ENCODE measurements at regions not wholly inside any gene's neighbourhood (a gene's known extent, or its start where the extent isn't known, plus 50 kb on each side); places are given as distances from the start of the nearest gene placed in this dataset.

DNA sequence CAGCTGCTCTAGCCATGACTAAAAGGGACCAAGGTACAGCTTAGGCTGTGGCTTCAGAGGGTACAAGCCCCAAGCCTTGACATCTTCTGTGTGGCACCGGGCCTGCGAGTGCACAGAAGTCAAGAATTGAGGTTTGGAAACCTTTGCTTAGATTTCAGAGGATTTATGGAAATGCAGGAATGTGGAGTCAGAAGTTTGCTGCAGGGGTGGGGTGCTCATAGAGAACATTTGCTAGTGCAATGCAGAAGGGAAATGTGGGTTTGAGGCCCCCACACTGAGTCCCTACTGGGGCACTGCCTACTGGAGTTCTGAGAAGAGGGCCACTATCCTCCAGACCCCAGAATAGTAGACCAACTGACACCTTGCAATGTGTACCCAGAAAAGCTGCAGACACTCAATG, 624.9 kb upstream of the FTMT start:
- Mint-ChIP-seq H3K27ac (no peak overlapping the region), H3K4me1 (ENCODE audit: unreplicated experiment) (no peaks in the 10 kb centered on the region), H3K36me3 (no peaks in the 10 kb centered on the region), H3K4me3 (no peak overlapping the region), H3K27me3 (no peaks in the 10 kb centered on the region), H3K9me3 (peaks cover 12% of the 10 kb centered on the region)
- DNase-seq (ENCODE audit: extremely low spot score, unreplicated experiment): no peak
- TF ChIP-seq, protein P1, sequence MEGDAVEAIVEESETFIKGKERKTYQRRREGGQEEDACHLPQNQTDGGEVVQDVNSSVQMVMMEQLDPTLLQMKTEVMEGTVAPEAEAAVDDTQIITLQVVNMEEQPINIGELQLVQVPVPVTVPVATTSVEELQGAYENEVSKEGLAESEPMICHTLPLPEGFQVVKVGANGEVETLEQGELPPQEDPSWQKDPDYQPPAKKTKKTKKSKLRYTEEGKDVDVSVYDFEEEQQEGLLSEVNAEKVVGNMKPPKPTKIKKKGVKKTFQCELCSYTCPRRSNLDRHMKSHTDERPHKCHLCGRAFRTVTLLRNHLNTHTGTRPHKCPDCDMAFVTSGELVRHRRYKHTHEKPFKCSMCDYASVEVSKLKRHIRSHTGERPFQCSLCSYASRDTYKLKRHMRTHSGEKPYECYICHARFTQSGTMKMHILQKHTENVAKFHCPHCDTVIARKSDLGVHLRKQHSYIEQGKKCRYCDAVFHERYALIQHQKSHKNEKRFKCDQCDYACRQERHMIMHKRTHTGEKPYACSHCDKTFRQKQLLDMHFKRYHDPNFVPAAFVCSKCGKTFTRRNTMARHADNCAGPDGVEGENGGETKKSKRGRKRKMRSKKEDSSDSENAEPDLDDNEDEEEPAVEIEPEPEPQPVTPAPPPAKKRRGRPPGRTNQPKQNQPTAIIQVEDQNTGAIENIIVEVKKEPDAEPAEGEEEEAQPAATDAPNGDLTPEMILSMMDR (conservative IDR thresholded peaks at IDR 0.05): no peak

- H3K4me1 Mint-ChIP-seq (ENCODE audit: unreplicated experiment): no peaks in the 10 kb centered on the region
Measured at GRCh38 chr5:121239951-121240350, 611.7 kb upstream of the FTMT start.

GRCh38 chr5:121246971-121247370, 604.7 kb upstream of the FTMT start:
- Mint-ChIP-seq H3K27ac (no peak overlapping the region), H3K36me3 (no peaks in the 10 kb centered on the region), H3K4me1 (ENCODE audit: unreplicated experiment) (no peaks in the 10 kb centered on the region), H3K4me3 (no peak overlapping the region), H3K27me3 (no peaks in the 10 kb centered on the region), H3K9me3 (no peaks in the 10 kb centered on the region)
- TF ChIP-seq, protein P1 (conservative IDR thresholded peaks at IDR 0.05): no peak
- DNase-seq (ENCODE audit: extremely low spot score, unreplicated experiment): no peak

More at GRCh38 chr5:121239951-121240350, 611.7 kb upstream of the FTMT start:
- Mint-ChIP-seq H3K9me3 (peaks cover 3% of the 10 kb centered on the region), H3K27ac (no peak overlapping the region), H3K4me3 (no peak overlapping the region), H3K27me3 (no peaks in the 10 kb centered on the region), H3K36me3 (no peaks in the 10 kb centered on the region)
- TF ChIP-seq, protein P1 (conservative IDR thresholded peaks at IDR 0.05): no peak
- DNase-seq (ENCODE audit: extremely low spot score, unreplicated experiment): no peak

GRCh38 chr5:121251954-121252353, 599.7 kb upstream of the FTMT start:
- DNase-seq (ENCODE audit: extremely low spot score, unreplicated experiment): no peak
- Mint-ChIP-seq H3K4me1 (ENCODE audit: unreplicated experiment) (no peaks in the 10 kb centered on the region), H3K36me3 (no peaks in the 10 kb centered on the region), H3K4me3 (no peak overlapping the region), H3K9me3 (no peaks in the 10 kb centered on the region), H3K27me3 (no peaks in the 10 kb centered on the region), H3K27ac (no peak overlapping the region)
- TF ChIP-seq, protein P1 (conservative IDR thresholded peaks at IDR 0.05): no peak

DNA sequence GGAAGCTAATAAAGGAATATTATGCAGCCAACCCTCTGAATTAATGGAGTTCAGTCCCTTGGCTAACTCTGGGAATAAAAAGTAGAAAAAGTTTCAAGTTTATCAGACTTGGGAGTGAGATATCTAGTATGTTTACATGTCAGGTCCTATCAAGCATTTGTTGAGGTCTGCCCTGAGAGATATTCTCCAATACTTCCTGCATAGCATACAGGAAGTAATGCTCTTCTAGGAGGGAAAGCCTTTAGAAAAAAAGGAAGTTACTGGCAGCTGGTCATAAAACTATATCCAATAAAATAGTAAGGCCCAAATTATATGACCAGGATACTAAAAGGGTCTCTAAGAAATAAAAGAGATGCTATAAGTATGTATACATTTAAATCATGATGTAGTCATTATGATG, 594.1 kb upstream of the FTMT start:
- no peak for DNase-seq (ENCODE audit: extremely low spot score, unreplicated experiment)
- H3K4me3 Mint-ChIP-seq: no peak overlapping the region
- H3K4me1 Mint-ChIP-seq (ENCODE audit: unreplicated experiment): no peaks in the 10 kb centered on the region
- H3K27me3 Mint-ChIP-seq: no peaks in the 10 kb centered on the region
- no peaks in the 10 kb centered on the region for H3K36me3 Mint-ChIP-seq
- TF ChIP-seq, protein P1 (conservative IDR thresholded peaks at IDR 0.05): no peak
- no peak overlapping the region for H3K27ac Mint-ChIP-seq
- H3K9me3 Mint-ChIP-seq: no peaks in the 10 kb centered on the region

GRCh38 chr5:121263456-121263855, 588.2 kb upstream of the FTMT start:
- no peaks in the 10 kb centered on the region for H3K27me3 Mint-ChIP-seq
- no peak overlapping the region for H3K27ac Mint-ChIP-seq
- H3K36me3 Mint-ChIP-seq: no peaks in the 10 kb centered on the region
- no peaks in the 10 kb centered on the region for H3K9me3 Mint-ChIP-seq
- no peak for DNase-seq (ENCODE audit: extremely low spot score, unreplicated experiment)
- TF ChIP-seq, protein P1 (conservative IDR thresholded peaks at IDR 0.05): no peak
- no peak overlapping the region for H3K4me3 Mint-ChIP-seq
- no peaks in the 10 kb centered on the region for H3K4me1 Mint-ChIP-seq (ENCODE audit: unreplicated experiment)
